ENCODE measurements at regions not wholly inside any gene's neighbourhood (a gene's known extent, or its start where the extent isn't known, plus 50 kb on each side); places are given as distances from the start of the nearest gene placed in this dataset.
"Not testable (repeated sequence)": the region's sequence is repeated elsewhere in the genome, so short reads cannot be mapped to it uniquely, and the experiment has no call there.

DNA sequence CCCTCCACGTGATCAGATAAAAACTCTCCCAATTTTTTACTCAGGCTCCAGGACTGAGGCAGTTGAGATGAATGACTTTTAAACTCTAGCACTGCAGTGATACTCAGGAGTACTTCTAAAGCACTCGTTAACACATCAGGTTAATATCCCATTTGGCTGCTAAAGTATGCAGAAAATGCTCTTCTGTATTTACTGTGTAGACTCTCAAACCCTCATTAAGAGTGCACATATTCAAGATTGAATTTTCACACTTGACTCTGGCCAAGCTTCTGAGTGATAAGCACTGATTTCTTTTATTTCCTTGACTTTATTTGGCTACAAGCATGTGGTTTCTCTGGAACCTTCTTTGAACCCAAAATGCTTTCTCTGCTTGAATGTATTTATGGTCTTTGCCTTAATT, 392.3 kb upstream of the NECTIN3 start:
- Histone ChIP-seq H3K4me3 (no peak overlapping the region), H3K36me3 (ENCODE audit: insufficient read depth, low read length) (no peaks in the 10 kb centered on the region), H3K9ac (ENCODE audit: insufficient read length) (no peak overlapping the region), H3K27ac (no peak overlapping the region), H3K9me3 (ENCODE audit: low read depth, low read length) (no peaks in the 10 kb centered on the region)
- TF ChIP-seq FOXP2 (optimal IDR thresholded peaks at IDR 0.05; ENCODE audit: control extremely low read depth, extremely low read length, insufficient read depth), result no peak
- TF ChIP-seq EZH2 (IDR thresholded peaks at IDR 0.05), result no peak
- TF ChIP-seq POLR2AphosphoS5 (IDR thresholded peaks at IDR 0.05; ENCODE audit: borderline replicate concordance, low read depth, low read length), result no peak
- no peak for DNase-seq (ENCODE audit: low read depth, low spot score)

DNA sequence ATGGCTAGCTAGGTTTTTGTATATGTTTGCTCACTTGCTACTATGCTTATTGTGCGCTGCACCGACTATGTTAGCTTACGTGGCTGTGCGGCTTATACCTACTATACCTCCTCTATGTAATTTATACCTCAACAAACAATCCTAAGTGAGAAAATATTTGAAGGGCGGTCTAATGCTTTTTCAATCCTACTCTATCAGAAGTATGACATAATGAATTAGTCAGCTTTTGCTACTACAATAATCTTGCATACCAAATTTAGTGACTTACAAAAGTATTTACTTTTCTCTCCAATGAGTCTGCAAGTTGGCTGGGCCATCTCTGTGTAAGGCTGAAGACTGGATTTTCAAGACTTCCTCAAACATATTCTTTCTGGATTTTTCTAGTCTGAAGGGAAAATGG, 391.2 kb upstream of the NECTIN3 start:
- Histone ChIP-seq H3K4me3 (no peak overlapping the region), H3K9me3 (ENCODE audit: low read depth, low read length) (no peaks in the 10 kb centered on the region), H3K36me3 (ENCODE audit: insufficient read depth, low read length) (no peaks in the 10 kb centered on the region), H3K9ac (ENCODE audit: insufficient read length) (no peak overlapping the region), H3K27ac (no peak overlapping the region)
- no peak for TF ChIP-seq FOXP2 (optimal IDR thresholded peaks at IDR 0.05; ENCODE audit: control extremely low read depth, extremely low read length, insufficient read depth)
- TF ChIP-seq POLR2AphosphoS5 (IDR thresholded peaks at IDR 0.05; ENCODE audit: borderline replicate concordance, low read depth, low read length), result no peak
- no peak for DNase-seq (ENCODE audit: low read depth, low spot score)

DNA sequence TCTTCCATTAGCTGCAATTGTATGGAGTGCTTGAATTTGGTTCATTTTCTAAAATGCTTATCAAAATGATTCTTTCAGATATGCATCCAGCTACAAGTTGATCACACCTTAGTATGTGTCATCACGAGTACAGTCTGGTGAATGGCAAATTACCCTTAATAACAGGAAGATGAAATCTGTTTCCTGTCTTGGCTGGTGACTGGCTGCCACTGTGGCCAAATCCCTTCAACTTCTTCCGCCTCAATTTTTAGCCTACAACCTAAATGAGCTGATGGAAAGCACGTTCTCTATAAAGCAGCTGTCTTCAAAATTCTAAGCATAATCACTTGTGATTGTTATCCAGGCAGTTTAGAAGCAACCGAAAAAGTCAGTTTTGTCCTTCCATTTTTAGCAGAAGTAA, 387.1 kb upstream of the NECTIN3 start:
- H3K9ac ChIP-seq (ENCODE audit: insufficient read length), result no peak overlapping the region

DNA sequence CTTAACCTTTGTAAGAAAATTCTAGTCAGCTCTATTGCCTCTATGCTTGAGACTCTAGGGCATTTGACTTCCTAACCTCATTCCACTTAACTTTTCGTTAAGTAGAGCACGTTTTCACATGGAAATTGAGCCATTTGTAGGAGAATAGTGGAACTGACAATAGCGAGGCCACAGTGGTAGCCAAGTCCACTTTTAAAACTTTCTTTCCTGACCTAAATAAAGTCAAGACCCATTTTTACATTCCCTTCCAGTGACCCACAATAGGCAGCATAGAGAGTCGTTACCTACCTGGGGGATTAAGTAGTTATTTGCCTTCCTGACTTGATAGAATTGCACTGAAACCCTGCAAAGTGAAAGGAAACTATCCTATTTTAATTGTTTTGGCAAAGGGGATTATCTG, 386.0 kb upstream of the NECTIN3 start:
- H3K9ac ChIP-seq (ENCODE audit: insufficient read length), result no peak overlapping the region
- no peak overlapping the region for H3K4me3 ChIP-seq
- H3K27ac ChIP-seq, result no peak overlapping the region
- no peak for DNase-seq (ENCODE audit: low read depth, low spot score)
- no peaks in the 10 kb centered on the region for H3K9me3 ChIP-seq (ENCODE audit: low read depth, low read length)
- no peaks in the 10 kb centered on the region for H3K36me3 ChIP-seq (ENCODE audit: insufficient read depth, low read length)
- TF ChIP-seq POLR2AphosphoS5 (IDR thresholded peaks at IDR 0.05; ENCODE audit: borderline replicate concordance, low read depth, low read length), result no peak

More for the DNA sequence above, 387.1 kb upstream of the NECTIN3 start:
- Histone ChIP-seq H3K9me3 (ENCODE audit: low read depth, low read length) (no peaks in the 10 kb centered on the region), H3K4me3 (no peak overlapping the region), H3K36me3 (ENCODE audit: insufficient read depth, low read length) (no peaks in the 10 kb centered on the region), H3K27ac (no peak overlapping the region)
- no peak for DNase-seq (ENCODE audit: low read depth, low spot score)
- TF ChIP-seq EZH2 (IDR thresholded peaks at IDR 0.05) (no peak), FOXP2 (optimal IDR thresholded peaks at IDR 0.05; ENCODE audit: control extremely low read depth, extremely low read length, insufficient read depth) (no peak), POLR2AphosphoS5 (IDR thresholded peaks at IDR 0.05; ENCODE audit: borderline replicate concordance, low read depth, low read length) (no peak)

DNA sequence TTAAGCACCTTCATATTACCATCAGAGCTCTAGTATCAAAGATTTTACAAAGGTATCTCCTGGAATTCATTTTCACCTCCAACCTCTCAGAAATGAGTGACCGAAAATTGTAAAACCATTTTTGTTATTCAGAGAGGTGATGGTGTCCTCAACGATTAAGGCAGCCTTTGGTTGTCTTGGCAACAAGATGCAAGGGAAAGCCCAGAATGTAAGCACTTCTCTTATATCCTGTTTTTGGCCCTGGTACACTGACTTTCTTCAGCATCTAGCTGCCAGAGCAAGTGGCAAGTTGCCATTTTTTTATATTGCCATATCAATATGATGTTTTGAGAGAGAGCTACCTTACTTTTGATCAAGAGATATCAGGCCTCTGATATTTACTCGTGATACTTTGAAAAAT, 384.9 kb upstream of the NECTIN3 start:
- no peaks in the 10 kb centered on the region for H3K9me3 ChIP-seq (ENCODE audit: low read depth, low read length)
- H3K36me3 ChIP-seq (ENCODE audit: insufficient read depth, low read length), result no peaks in the 10 kb centered on the region
- no peak for TF ChIP-seq EZH2 (IDR thresholded peaks at IDR 0.05)
- no peak for TF ChIP-seq FOXP2 (optimal IDR thresholded peaks at IDR 0.05; ENCODE audit: control extremely low read depth, extremely low read length, insufficient read depth)
- TF ChIP-seq POLR2AphosphoS5 (IDR thresholded peaks at IDR 0.05; ENCODE audit: borderline replicate concordance, low read depth, low read length), result no peak
- H3K4me3 ChIP-seq, result no peak overlapping the region
- H3K27ac ChIP-seq, result no peak overlapping the region
- DNase-seq (ENCODE audit: low read depth, low spot score), result no peak
- H3K9ac ChIP-seq (ENCODE audit: insufficient read length), result no peak overlapping the region

DNA sequence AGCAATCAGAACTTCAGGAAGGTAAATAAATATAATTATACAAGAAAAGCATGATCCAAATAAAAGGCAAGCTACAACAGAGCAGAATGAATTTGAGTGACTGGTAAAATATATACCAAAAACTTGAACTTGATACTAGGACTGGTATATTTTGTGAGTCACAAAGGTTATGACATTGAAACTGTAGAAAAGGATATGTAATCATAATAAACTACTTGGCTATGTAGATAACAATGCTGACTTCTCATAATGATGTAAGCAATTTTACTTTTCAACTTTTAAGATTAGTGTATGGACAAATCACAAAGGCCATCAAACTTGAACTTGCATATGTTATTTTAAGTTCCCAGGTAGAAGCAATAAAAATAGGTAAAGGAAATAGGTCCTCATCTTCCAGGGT, 384.5 kb upstream of the NECTIN3 start:
- no peak for TF ChIP-seq EZH2 (IDR thresholded peaks at IDR 0.05)
- TF ChIP-seq FOXP2 (optimal IDR thresholded peaks at IDR 0.05; ENCODE audit: control extremely low read depth, extremely low read length, insufficient read depth), result no peak
- no peak for TF ChIP-seq POLR2AphosphoS5 (IDR thresholded peaks at IDR 0.05; ENCODE audit: borderline replicate concordance, low read depth, low read length)
- no peak overlapping the region for H3K9ac ChIP-seq (ENCODE audit: insufficient read length)

DNA sequence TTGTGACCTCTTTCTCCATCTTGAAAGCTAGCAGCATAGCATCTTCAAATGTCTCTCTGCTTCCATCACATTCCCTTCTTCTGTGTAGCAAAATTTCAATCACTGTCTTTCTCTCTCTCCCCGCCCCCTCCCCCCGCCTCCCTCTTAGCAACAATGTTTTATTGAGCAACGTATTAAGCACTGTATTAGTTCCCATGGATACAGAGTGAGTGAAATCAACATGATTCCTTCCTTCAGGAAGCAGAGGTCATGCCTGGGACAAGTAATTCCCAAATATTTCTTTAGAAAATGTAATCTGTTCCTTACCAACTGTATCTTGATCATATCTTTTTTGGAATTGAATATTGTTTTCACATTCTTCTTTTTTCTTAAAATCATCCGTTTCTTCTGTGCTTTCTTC, 373.7 kb upstream of the NECTIN3 start:
- Histone ChIP-seq H3K9me3 (ENCODE audit: low read depth, low read length) (no peaks in the 10 kb centered on the region), H3K36me3 (ENCODE audit: insufficient read depth, low read length) (no peaks in the 10 kb centered on the region), H3K9ac (ENCODE audit: insufficient read length) (no peak overlapping the region), H3K27ac (no peak overlapping the region), H3K4me3 (no peak overlapping the region)
- TF ChIP-seq FOXP2 (optimal IDR thresholded peaks at IDR 0.05; ENCODE audit: control extremely low read depth, extremely low read length, insufficient read depth) (no peak), EZH2 (IDR thresholded peaks at IDR 0.05) (no peak)
- no peak for DNase-seq (ENCODE audit: low read depth, low spot score)

More for the DNA sequence above, 384.5 kb upstream of the NECTIN3 start:
- Histone ChIP-seq H3K4me3 (no peak overlapping the region), H3K9me3 (ENCODE audit: low read depth, low read length) (no peaks in the 10 kb centered on the region), H3K27ac (no peak overlapping the region), H3K36me3 (ENCODE audit: insufficient read depth, low read length) (no peaks in the 10 kb centered on the region)
- DNase-seq (ENCODE audit: low read depth, low spot score), result no peak

DNA sequence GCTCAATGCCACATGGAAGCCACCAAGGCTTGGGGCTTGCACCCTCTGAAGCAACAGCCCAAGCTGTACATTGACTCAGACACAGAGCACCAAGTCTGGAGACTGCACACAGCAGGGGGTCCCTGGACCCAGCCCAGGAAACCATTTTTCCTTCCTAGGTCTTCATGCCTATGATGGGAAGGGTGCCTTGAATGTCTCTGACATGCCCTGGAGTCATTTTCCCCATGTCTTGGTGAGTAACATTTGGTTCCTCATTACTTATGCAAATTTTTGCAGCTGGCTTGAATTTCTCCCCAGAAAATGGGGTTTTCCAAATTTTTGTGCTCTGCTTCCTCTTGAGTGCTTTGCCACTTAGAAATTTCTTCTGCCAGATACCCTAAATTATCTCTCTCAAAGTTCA, 367.3 kb upstream of the NECTIN3 start:
- not testable (repeated sequence) for H3K27ac ChIP-seq; DNase-seq (ENCODE audit: low read depth, low spot score); H3K36me3 ChIP-seq (ENCODE audit: insufficient read depth, low read length); H3K9ac ChIP-seq (ENCODE audit: insufficient read length); H3K4me3 ChIP-seq; H3K9me3 ChIP-seq (ENCODE audit: low read depth, low read length)

DNA sequence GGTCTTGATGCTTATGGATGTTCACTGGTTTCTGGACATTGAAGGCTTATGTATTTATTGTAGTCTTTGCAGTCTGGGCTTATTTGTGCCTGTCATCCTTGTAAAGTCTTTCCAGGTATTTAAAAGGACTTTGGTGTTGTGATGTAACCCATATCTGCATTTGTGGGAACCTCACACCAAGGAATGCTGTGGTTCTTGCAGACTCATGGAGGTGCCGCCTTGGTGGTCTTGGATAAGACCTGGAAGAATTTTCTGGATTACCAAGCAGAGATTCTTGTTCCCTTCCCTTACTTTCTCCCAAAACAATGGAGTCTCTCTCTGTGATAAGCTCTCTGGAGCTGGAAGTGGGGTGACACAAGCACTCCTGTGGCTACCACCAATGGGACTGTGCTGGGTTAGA, 363.5 kb upstream of the NECTIN3 start:
- TF ChIP-seq POLR2AphosphoS5 (IDR thresholded peaks at IDR 0.05; ENCODE audit: borderline replicate concordance, low read depth, low read length), result no peak
- no peak for TF ChIP-seq EZH2 (IDR thresholded peaks at IDR 0.05)
- TF ChIP-seq FOXP2 (optimal IDR thresholded peaks at IDR 0.05; ENCODE audit: control extremely low read depth, extremely low read length, insufficient read depth), result no peak
- DNase-seq (ENCODE audit: low read depth, low spot score), result no peak
- H3K4me3 ChIP-seq, result no peak overlapping the region
- no peak overlapping the region for H3K9ac ChIP-seq (ENCODE audit: insufficient read length)
- no peak overlapping the region for H3K27ac ChIP-seq
- no peaks in the 10 kb centered on the region for H3K9me3 ChIP-seq (ENCODE audit: low read depth, low read length)
- no peaks in the 10 kb centered on the region for H3K36me3 ChIP-seq (ENCODE audit: insufficient read depth, low read length)

Measured in SK-N-MC (cell line).